Mammary epithelial cell (primary cell): ENCODE measurements at regions not wholly inside any gene's neighbourhood (a gene's known extent, or its start where the extent isn't known, plus 50 kb on each side); places are given as distances from the start of the nearest gene placed in this dataset.

ENCODE experiments used
- CTCF ChIP-seq, 2 donors: IDR thresholded peaks in 1 of 2; conservative IDR thresholded peaks in 1 of 2; 2 replicates each; pipeline ENCODE4 v1.5.1; 2011 to 2012; ENCODE audit warnings: inconsistent platforms in 2 of 2, low read length in 2 of 2, mild to moderate bottlenecking in 2 of 2, control low read depth in 1 of 2, low read depth in 1 of 2; ENCODE audit not compliant: insufficient read depth in 1 of 2; ENCODE audit errors: extremely low read depth in 1 of 2
- EZH2 ChIP-seq: IDR thresholded peaks from 2 replicates; pipeline ENCODE4 v1.6.1; 2012; ENCODE audit warnings: low read length, inconsistent platforms, borderline replicate concordance

GRCh38 chr1:2874607-2875480, 73.4 kb upstream of the TTC34 start:
- TF ChIP-seq CTCF (conservative IDR thresholded peaks at IDR 0.05 in 1 of 2, IDR thresholded peaks at IDR 0.05 in 1 of 2; ENCODE audit: extremely low read depth in 1 of 2, insufficient read depth in 1 of 2, low read depth in 1 of 2, low read length in 2 of 2) (no peak), EZH2 (no peak)
